ENCODE measurements at regions not wholly inside any gene's neighbourhood (a gene's known extent, or its start where the extent isn't known, plus 50 kb on each side); places are given as distances from the start of the nearest gene placed in this dataset.
"Not testable (repeated sequence)": the region's sequence is repeated elsewhere in the genome, so short reads cannot be mapped to it uniquely, and the experiment has no call there.

GRCh38 chr5:166637295-166637694, 1654.2 kb upstream of the WWC1 start:
- Histone ChIP-seq H3F3A (ENCODE audit: insufficient read depth) (no peaks in the 10 kb centered on the region), H3K4me3 (no peak overlapping the region), H3K27me3 (replicated peaks; ENCODE audit: insufficient read depth) (no peaks in the 10 kb centered on the region), H2AFZ (no peak overlapping the region), H3K4me1 (ENCODE audit: insufficient read depth) (no peaks in the 10 kb centered on the region), H4K20me1 (ENCODE audit: insufficient read depth) (no peaks in the 10 kb centered on the region), H3K27ac (no peak overlapping the region), H3K9me3 (ENCODE audit: low read depth) (no peaks in the 10 kb centered on the region), H3K9me2 (ENCODE audit: insufficient read depth) (no peaks in the 10 kb centered on the region), H3K36me3 (ENCODE audit: low read depth) (no peaks in the 10 kb centered on the region), H3K9ac (no peak overlapping the region), H3K79me2 (ENCODE audit: insufficient read depth) (no peaks in the 10 kb centered on the region), H3K4me2 (ENCODE audit: unreplicated experiment) (no peak overlapping the region)
- WGBS, 2 experiments (ENCODE audit: low coverage in 1 of 2, low lambda C conversion rate in 2 of 2, missing lambda C conversion rate in 2 of 2): 29 to 42% methylated on average over 1 of the region's 1 CpG
- TF ChIP-seq EZH2phosphoT487 (IDR thresholded peaks at IDR 0.05; ENCODE audit: insufficient read depth, low read depth) (no peak), EZH2 (IDR thresholded peaks at IDR 0.05; ENCODE audit: insufficient read depth, poor library complexity, severe bottlenecking) (no peak)
- in situ Hi-C loops (cut with MboI): no loop called here
- no peak for DNase-seq

GRCh38 chr5:166639151-166639550, 1652.3 kb upstream of the WWC1 start:
- Histone ChIP-seq H3K4me2 (ENCODE audit: unreplicated experiment) (no peak overlapping the region), H3K27me3 (replicated peaks; ENCODE audit: insufficient read depth) (no peaks in the 10 kb centered on the region), H4K20me1 (ENCODE audit: insufficient read depth) (no peaks in the 10 kb centered on the region), H3K9me2 (ENCODE audit: insufficient read depth) (no peaks in the 10 kb centered on the region), H3K9me3 (ENCODE audit: low read depth) (peaks cover 4% of the 10 kb centered on the region), H3K27ac (no peak overlapping the region), H3K9ac (no peak overlapping the region), H3K4me3 (no peak overlapping the region), H2AFZ (no peak overlapping the region), H3K79me2 (ENCODE audit: insufficient read depth) (no peaks in the 10 kb centered on the region), H3K4me1 (ENCODE audit: insufficient read depth) (no peaks in the 10 kb centered on the region), H3K36me3 (ENCODE audit: low read depth) (no peaks in the 10 kb centered on the region), H3F3A (ENCODE audit: insufficient read depth) (no peaks in the 10 kb centered on the region)
- WGBS, 2 experiments (ENCODE audit: low coverage in 1 of 2, low lambda C conversion rate in 2 of 2, missing lambda C conversion rate in 2 of 2): 59 to 74% methylated on average over 2 of the region's 2 CpGs
- DNase-seq: no peak
- TF ChIP-seq EZH2 (IDR thresholded peaks at IDR 0.05; ENCODE audit: insufficient read depth, poor library complexity, severe bottlenecking) (no peak), EZH2phosphoT487 (IDR thresholded peaks at IDR 0.05; ENCODE audit: insufficient read depth, low read depth) (no peak)
- in situ Hi-C loops (cut with MboI): no loop called here

- H3K9me3 ChIP-seq (ENCODE audit: low read depth); H3K36me3 ChIP-seq (ENCODE audit: low read depth); H3K9ac ChIP-seq; H3F3A ChIP-seq (ENCODE audit: insufficient read depth); H3K4me2 ChIP-seq (ENCODE audit: unreplicated experiment); H2AFZ ChIP-seq; H3K27me3 ChIP-seq (replicated peaks; ENCODE audit: insufficient read depth); H3K27ac ChIP-seq; H4K20me1 ChIP-seq (ENCODE audit: insufficient read depth); H3K4me1 ChIP-seq (ENCODE audit: insufficient read depth); H3K9me2 ChIP-seq (ENCODE audit: insufficient read depth); H3K4me3 ChIP-seq; DNase-seq; H3K79me2 ChIP-seq (ENCODE audit: insufficient read depth); in situ Hi-C loops (cut with MboI): not testable (repeated sequence)
- WGBS, 2 experiments (ENCODE audit: low coverage in 1 of 2, low lambda C conversion rate in 2 of 2, missing lambda C conversion rate in 2 of 2): 45 to 50% methylated on average over 10 of the region's 10 CpGs
Observed at GRCh38 chr5:166640136-166640535, 1651.3 kb upstream of the WWC1 start.

- H3K4me1 ChIP-seq (ENCODE audit: insufficient read depth): no peaks in the 10 kb centered on the region
- H3K79me2 ChIP-seq (ENCODE audit: insufficient read depth): no peaks in the 10 kb centered on the region
- H3K36me3 ChIP-seq (ENCODE audit: low read depth): no peaks in the 10 kb centered on the region
- H3K27ac ChIP-seq: no peak overlapping the region
- no peaks in the 10 kb centered on the region for H3K9me2 ChIP-seq (ENCODE audit: insufficient read depth)
- in situ Hi-C loops (cut with MboI): no loop called here
- no peaks in the 10 kb centered on the region for H3F3A ChIP-seq (ENCODE audit: insufficient read depth)
- no peak for DNase-seq
- peaks cover 1% of the 10 kb centered on the region for H3K9me3 ChIP-seq (ENCODE audit: low read depth)
- H2AFZ ChIP-seq: no peak overlapping the region
- H3K4me2 ChIP-seq (ENCODE audit: unreplicated experiment): no peak overlapping the region
- H3K4me3 ChIP-seq: no peak overlapping the region
- H4K20me1 ChIP-seq (ENCODE audit: insufficient read depth): no peaks in the 10 kb centered on the region
- no peak overlapping the region for H3K9ac ChIP-seq
- no peaks in the 10 kb centered on the region for H3K27me3 ChIP-seq (replicated peaks; ENCODE audit: insufficient read depth)
- TF ChIP-seq EZH2 (IDR thresholded peaks at IDR 0.05; ENCODE audit: insufficient read depth, poor library complexity, severe bottlenecking) (no peak), EZH2phosphoT487 (IDR thresholded peaks at IDR 0.05; ENCODE audit: insufficient read depth, low read depth) (no peak)
- 29 to 40% methylated on average over 1 of the region's 1 CpG for WGBS, 2 experiments (ENCODE audit: low coverage in 1 of 2, low lambda C conversion rate in 2 of 2, missing lambda C conversion rate in 2 of 2)
Observed at GRCh38 chr5:166648736-166649135, 1642.7 kb upstream of the WWC1 start.

- Histone ChIP-seq H3F3A (ENCODE audit: insufficient read depth) (no peaks in the 10 kb centered on the region), H3K4me1 (ENCODE audit: insufficient read depth) (no peaks in the 10 kb centered on the region), H3K4me3 (no peak overlapping the region), H3K4me2 (ENCODE audit: unreplicated experiment) (no peak overlapping the region), H3K27ac (no peak overlapping the region), H3K9ac (no peak overlapping the region), H2AFZ (no peak overlapping the region), H4K20me1 (ENCODE audit: insufficient read depth) (no peaks in the 10 kb centered on the region), H3K79me2 (ENCODE audit: insufficient read depth) (no peaks in the 10 kb centered on the region), H3K9me3 (ENCODE audit: low read depth) (no peaks in the 10 kb centered on the region), H3K27me3 (replicated peaks; ENCODE audit: insufficient read depth) (no peaks in the 10 kb centered on the region), H3K9me2 (ENCODE audit: insufficient read depth) (no peaks in the 10 kb centered on the region), H3K36me3 (ENCODE audit: low read depth) (no peaks in the 10 kb centered on the region)
- TF ChIP-seq EZH2phosphoT487 (IDR thresholded peaks at IDR 0.05; ENCODE audit: insufficient read depth, low read depth): no peak
- no peak for TF ChIP-seq EZH2 (IDR thresholded peaks at IDR 0.05; ENCODE audit: insufficient read depth, poor library complexity, severe bottlenecking)
- 3 to 5% methylated on average over 1 of the region's 1 CpG for WGBS, 2 experiments (ENCODE audit: low coverage in 1 of 2, low lambda C conversion rate in 2 of 2, missing lambda C conversion rate in 2 of 2)
- in situ Hi-C loops (cut with MboI): no loop called here
- DNase-seq: no peak
Observed at GRCh38 chr5:166649676-166650075, 1641.8 kb upstream of the WWC1 start.
